Activated CD4-positive, alpha-beta T cell treated with anti-CD3 and anti-CD28 coated beads, Interleukin-2, amount 10 ng/mL, durations not matched to agents 7 days and 5 days (primary cell): ENCODE measurements at regions not wholly inside any gene's neighbourhood (a gene's known extent, or its start where the extent isn't known, plus 50 kb on each side); places are given as distances from the start of the nearest gene placed in this dataset.

Experiments used
- CTCF ChIA-PET: fragments of 350-600 bp; sonication (Branson Sonifier 250); formaldehyde crosslinking; loops from one replicate; lab custom pipeline; 2021; ENCODE audit warnings: antibody characterized with exemption; lab: Charles Lee
- POLR2A ChIA-PET: fragments of 350-600 bp; sonication (Branson Sonifier 250); formaldehyde crosslinking; loops from one replicate; lab custom pipeline; 2021; ENCODE audit warnings: antibody characterized with exemption; lab: Charles Lee
- DNase-seq: peaks from one replicate; pipeline ENCODE4 v3.0.0-alpha.2; 2020
- H3K27ac Mint-ChIP-seq: one replicate; pipeline ENCODE4 v1.8.0; 2021; ENCODE audit warnings: mild to moderate bottlenecking, moderate library complexity, mixed read lengths
- H3K27me3 Mint-ChIP-seq: one replicate; pipeline ENCODE4 v1.8.0; 2021; ENCODE audit warnings: mixed read lengths
- H3K36me3 Mint-ChIP-seq: one replicate; pipeline ENCODE4 v1.8.0; 2021; ENCODE audit warnings: low read depth, mixed read lengths
- H3K4me1 Mint-ChIP-seq: one replicate; pipeline ENCODE4 v1.8.0; 2021; ENCODE audit warnings: mixed read lengths
- H3K4me3 Mint-ChIP-seq: one replicate; pipeline ENCODE4 v1.8.0; 2021; ENCODE audit warnings: mild to moderate bottlenecking, moderate library complexity, mixed read lengths
- H3K9me3 Mint-ChIP-seq: one replicate; pipeline ENCODE4 v1.8.0; 2021; ENCODE audit warnings: mixed read lengths

GRCh38 chr15:39501366-39502081 lies 79.4 kb upstream of the THBS1 start:
- Mint-ChIP-seq H3K36me3 (no peaks in the 10 kb centered on the region), H3K27me3 (peaks cover 4% of the 10 kb centered on the region), H3K4me3 (no peak overlapping the region), H3K4me1 (peaks cover 3% of the 10 kb centered on the region), H3K27ac (no peak overlapping the region), H3K9me3 (no peaks in the 10 kb centered on the region)
- no peak for DNase-seq
- CTCF ChIA-PET = no interaction called here
- POLR2A ChIA-PET = no interaction called here

- Mint-ChIP-seq H3K36me3 (no peaks in the 10 kb centered on the region), H3K27me3 (peaks cover 3% of the 10 kb centered on the region), H3K4me1 (peaks cover 3% of the 10 kb centered on the region), H3K4me3 (no peak overlapping the region), H3K9me3 (no peaks in the 10 kb centered on the region), H3K27ac (no peak overlapping the region)
- ChIA-PET CTCF (no interaction called here), POLR2A (no interaction called here)
- no peak for DNase-seq
These were observed 78.8 kb upstream of the THBS1 start for GRCh38 chr15:39502082-39502447.

- H3K9me3 Mint-ChIP-seq = no peaks in the 10 kb centered on the region
- no peak overlapping the region for H3K4me3 Mint-ChIP-seq
- no peaks in the 10 kb centered on the region for H3K36me3 Mint-ChIP-seq
- H3K27me3 Mint-ChIP-seq = peaks cover 3% of the 10 kb centered on the region
- ChIA-PET POLR2A (no interaction called here), CTCF (no interaction called here)
- no peak for DNase-seq
- no peak overlapping the region for H3K27ac Mint-ChIP-seq
- peaks cover 3% of the 10 kb centered on the region for H3K4me1 Mint-ChIP-seq
These were observed 78.2 kb upstream of the THBS1 start for GRCh38 chr15:39502611-39503195.

GRCh38 chr15:39503526-39503925 lies 77.4 kb upstream of the THBS1 start:
- H3K27ac Mint-ChIP-seq = no peak overlapping the region
- no peaks in the 10 kb centered on the region for H3K9me3 Mint-ChIP-seq
- H3K4me1 Mint-ChIP-seq = no peaks in the 10 kb centered on the region
- no peak for DNase-seq
- POLR2A ChIA-PET = no interaction called here
- no peaks in the 10 kb centered on the region for H3K36me3 Mint-ChIP-seq
- CTCF ChIA-PET = interaction anchor here (1.6 kb wide), 1 partner anchor 9 kb away, joined by 6 read pairs; no protein-coding TSS in a partner anchor
- no peak overlapping the region for H3K4me3 Mint-ChIP-seq
- peaks cover 3% of the 10 kb centered on the region for H3K27me3 Mint-ChIP-seq

GRCh38 chr15:39504808-39505207 lies 76.1 kb upstream of the THBS1 start:
- Mint-ChIP-seq H3K27ac (no peak overlapping the region), H3K4me3 (no peak overlapping the region), H3K27me3 (peaks cover 3% of the 10 kb centered on the region), H3K36me3 (no peaks in the 10 kb centered on the region), H3K4me1 (no peaks in the 10 kb centered on the region), H3K9me3 (no peaks in the 10 kb centered on the region)
- no peak for DNase-seq
- POLR2A ChIA-PET = no interaction called here
- CTCF ChIA-PET = interaction anchor here (1.6 kb wide), 1 partner anchor 10 kb away, joined by 6 read pairs; no protein-coding TSS in a partner anchor

GRCh38 chr15:39506146-39506545 lies 74.7 kb upstream of the THBS1 start:
- Mint-ChIP-seq H3K36me3 (no peaks in the 10 kb centered on the region), H3K27me3 (peaks cover 5% of the 10 kb centered on the region), H3K9me3 (no peaks in the 10 kb centered on the region), H3K4me3 (no peak overlapping the region), H3K4me1 (no peaks in the 10 kb centered on the region), H3K27ac (no peak overlapping the region)
- ChIA-PET POLR2A (no interaction called here), CTCF (no interaction called here)
- DNase-seq = no peak

GRCh38 chr15:39508536-39508935 lies 72.3 kb upstream of the THBS1 start:
- ChIA-PET CTCF (no interaction called here), POLR2A (no interaction called here)
- no peaks in the 10 kb centered on the region for H3K9me3 Mint-ChIP-seq
- no peaks in the 10 kb centered on the region for H3K36me3 Mint-ChIP-seq
- H3K27me3 Mint-ChIP-seq = peaks cover 9% of the 10 kb centered on the region
- no peak overlapping the region for H3K27ac Mint-ChIP-seq
- DNase-seq = no peak
- no peaks in the 10 kb centered on the region for H3K4me1 Mint-ChIP-seq
- H3K4me3 Mint-ChIP-seq = no peak overlapping the region

- H3K36me3 Mint-ChIP-seq = no peaks in the 10 kb centered on the region
- no peak overlapping the region for H3K4me3 Mint-ChIP-seq
- peaks cover 2% of the 10 kb centered on the region for H3K9me3 Mint-ChIP-seq
- no peak overlapping the region for H3K27ac Mint-ChIP-seq
- POLR2A ChIA-PET = no interaction called here
- peaks cover 14% of the 10 kb centered on the region for H3K27me3 Mint-ChIP-seq
- no peaks in the 10 kb centered on the region for H3K4me1 Mint-ChIP-seq
- DNase-seq = no peak
- CTCF ChIA-PET = interaction anchor here (1.2 kb wide), 1 partner anchor 14 kb away, joined by 3 read pairs; no protein-coding TSS in a partner anchor
These were observed 70.7 kb upstream of the THBS1 start for GRCh38 chr15:39510001-39510701.

GRCh38 chr15:39511000-39511915 lies 69.6 kb upstream of the THBS1 start:
- no peak for DNase-seq
- Mint-ChIP-seq H3K4me3 (no peak overlapping the region), H3K4me1 (no peaks in the 10 kb centered on the region), H3K27ac (no peak overlapping the region), H3K27me3 (peaks cover 19% of the 10 kb centered on the region), H3K9me3 (peaks cover 2% of the 10 kb centered on the region), H3K36me3 (no peaks in the 10 kb centered on the region)
- ChIA-PET POLR2A (no interaction called here), CTCF (interaction anchor here (2.1 kb wide), 1 partner anchor 13 kb away, joined by 4 read pairs; no protein-coding TSS in a partner anchor)

GRCh38 chr15:39511916-39512260 lies 69.0 kb upstream of the THBS1 start:
- POLR2A ChIA-PET = no interaction called here
- no peaks in the 10 kb centered on the region for H3K4me1 Mint-ChIP-seq
- no peak overlapping the region for H3K27ac Mint-ChIP-seq
- H3K36me3 Mint-ChIP-seq = no peaks in the 10 kb centered on the region
- DNase-seq = no peak
- CTCF ChIA-PET = interaction anchor here (2.1 kb wide), 1 partner anchor 14 kb away, joined by 4 read pairs; no protein-coding TSS in a partner anchor
- peaks cover 2% of the 10 kb centered on the region for H3K9me3 Mint-ChIP-seq
- peaks cover 22% of the 10 kb centered on the region for H3K27me3 Mint-ChIP-seq
- no peak overlapping the region for H3K4me3 Mint-ChIP-seq

- POLR2A ChIA-PET = no interaction called here
- H3K9me3 Mint-ChIP-seq = peaks cover 2% of the 10 kb centered on the region
- CTCF ChIA-PET = interaction anchor here (1.0 to 2.1 kb wide), 2 partner anchors 15 to 20 kb away, joined by 3 to 4 read pairs; no protein-coding TSS in a partner anchor
- H3K36me3 Mint-ChIP-seq = no peaks in the 10 kb centered on the region
- H3K27ac Mint-ChIP-seq = no peak overlapping the region
- H3K4me3 Mint-ChIP-seq = no peak overlapping the region
- DNase-seq = no peak
- H3K4me1 Mint-ChIP-seq = no peaks in the 10 kb centered on the region
- H3K27me3 Mint-ChIP-seq = peaks cover 29% of the 10 kb centered on the region
These were observed 68.2 kb upstream of the THBS1 start for GRCh38 chr15:39512643-39513042.

- Mint-ChIP-seq H3K27ac (no peak overlapping the region), H3K4me1 (no peaks in the 10 kb centered on the region), H3K27me3 (peaks cover 29% of the 10 kb centered on the region), H3K36me3 (no peaks in the 10 kb centered on the region), H3K9me3 (peaks cover 2% of the 10 kb centered on the region), H3K4me3 (no peak overlapping the region)
- ChIA-PET POLR2A (no interaction called here), CTCF (no interaction called here)
- no peak for DNase-seq
These were observed 66.9 kb upstream of the THBS1 start for GRCh38 chr15:39513936-39514335.
